Activated naive CD4-positive, alpha-beta T cell treated with anti-CD3 and anti-CD28 coated beads, Interleukin-2, amount 50 U/mL, for 24 hours (primary cell): ENCODE measurements at regions not wholly inside any gene's neighbourhood (a gene's known extent, or its start where the extent isn't known, plus 50 kb on each side); places are given as distances from the start of the nearest gene placed in this dataset.

Source experiments
- H3K27ac Mint-ChIP-seq: one replicate; pipeline ENCODE4 v1.8.0; 2021; ENCODE audit warnings: mild to moderate bottlenecking, mixed read lengths
- H3K27me3 Mint-ChIP-seq: one replicate; pipeline ENCODE4 v1.8.0; 2021; ENCODE audit warnings: mixed read lengths
- H3K36me3 Mint-ChIP-seq: one replicate; pipeline ENCODE4 v1.8.0; 2021; ENCODE audit warnings: mixed read lengths
- H3K4me1 Mint-ChIP-seq: one replicate; pipeline ENCODE4 v1.8.0; 2021; ENCODE audit warnings: mixed read lengths
- H3K4me3 Mint-ChIP-seq: one replicate; pipeline ENCODE4 v1.8.0; 2021; ENCODE audit warnings: mild to moderate bottlenecking, mixed read lengths
- H3K9me3 Mint-ChIP-seq: one replicate; pipeline ENCODE4 v1.8.0; 2021; ENCODE audit warnings: mixed read lengths

DNA sequence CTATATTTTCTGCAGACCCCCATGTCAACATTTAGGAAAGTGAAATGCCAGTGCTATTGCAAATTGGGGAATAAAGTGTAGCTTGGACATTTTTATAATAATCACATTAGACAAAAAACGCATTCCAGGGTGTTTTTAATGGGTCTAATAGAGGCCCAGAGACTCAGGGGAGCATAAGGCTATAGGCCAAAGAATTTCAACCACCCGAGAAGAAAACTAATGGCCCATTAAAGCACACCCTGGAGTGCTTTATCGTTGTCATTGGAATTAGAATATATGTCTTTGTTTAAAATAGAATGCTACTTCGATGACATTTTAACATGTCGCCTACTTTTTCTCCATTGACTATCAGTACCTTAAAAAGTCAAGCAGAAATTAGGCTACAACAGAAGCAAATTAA lies 414.1 kb upstream of the CDH8 start:
- no peaks in the 10 kb centered on the region for H3K36me3 Mint-ChIP-seq
- peaks cover 16% of the 10 kb centered on the region for H3K9me3 Mint-ChIP-seq
- H3K27ac Mint-ChIP-seq = no peak overlapping the region
- H3K4me1 Mint-ChIP-seq = no peaks in the 10 kb centered on the region
- no peaks in the 10 kb centered on the region for H3K27me3 Mint-ChIP-seq
- H3K4me3 Mint-ChIP-seq = no peak overlapping the region

DNA sequence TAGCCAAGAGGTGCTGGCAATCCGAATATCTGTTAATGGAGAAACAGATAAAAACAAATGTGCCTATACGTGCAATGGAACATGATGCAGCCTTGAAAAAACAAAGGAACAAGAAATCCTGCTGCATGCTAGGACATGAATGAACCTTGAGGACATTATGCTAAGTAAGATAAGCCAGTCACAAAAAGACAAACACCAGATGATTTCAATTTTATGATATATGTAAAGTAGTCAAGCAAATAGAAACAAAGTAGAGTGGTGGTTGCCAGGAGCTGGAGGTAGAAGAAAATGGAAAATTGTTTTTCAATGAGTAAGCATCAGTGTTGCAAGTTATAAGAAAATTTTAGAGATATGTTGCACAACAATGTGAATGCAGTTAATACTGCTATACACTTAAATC lies 409.7 kb upstream of the CDH8 start:
- H3K36me3 Mint-ChIP-seq = no peaks in the 10 kb centered on the region

DNA sequence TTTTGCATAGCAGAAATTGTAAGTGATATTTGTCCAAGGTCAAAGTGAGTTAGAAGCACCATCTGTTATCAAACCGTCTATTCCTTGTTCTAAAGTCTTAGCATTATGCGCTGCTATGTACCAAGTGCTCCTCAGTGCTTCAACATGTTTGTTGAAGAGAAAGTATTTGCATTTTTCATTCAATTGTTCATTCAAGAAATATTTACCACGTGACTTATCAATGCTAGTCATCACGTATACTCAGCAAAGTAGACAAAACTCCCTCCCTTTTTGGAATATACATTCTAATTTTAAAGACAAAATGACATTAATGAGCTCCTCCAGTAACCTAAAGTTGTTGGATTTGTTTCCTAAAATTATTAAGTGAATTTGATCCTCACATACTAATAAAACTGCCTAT lies 388.0 kb upstream of the CDH8 start:
- peaks cover 18% of the 10 kb centered on the region for H3K9me3 Mint-ChIP-seq

More for the DNA sequence above, 409.7 kb upstream of the CDH8 start:
- H3K27ac Mint-ChIP-seq = no peak overlapping the region
- no peaks in the 10 kb centered on the region for H3K4me1 Mint-ChIP-seq
- no peak overlapping the region for H3K4me3 Mint-ChIP-seq
- no peaks in the 10 kb centered on the region for H3K27me3 Mint-ChIP-seq
- H3K9me3 Mint-ChIP-seq = peaks cover 11% of the 10 kb centered on the region

DNA sequence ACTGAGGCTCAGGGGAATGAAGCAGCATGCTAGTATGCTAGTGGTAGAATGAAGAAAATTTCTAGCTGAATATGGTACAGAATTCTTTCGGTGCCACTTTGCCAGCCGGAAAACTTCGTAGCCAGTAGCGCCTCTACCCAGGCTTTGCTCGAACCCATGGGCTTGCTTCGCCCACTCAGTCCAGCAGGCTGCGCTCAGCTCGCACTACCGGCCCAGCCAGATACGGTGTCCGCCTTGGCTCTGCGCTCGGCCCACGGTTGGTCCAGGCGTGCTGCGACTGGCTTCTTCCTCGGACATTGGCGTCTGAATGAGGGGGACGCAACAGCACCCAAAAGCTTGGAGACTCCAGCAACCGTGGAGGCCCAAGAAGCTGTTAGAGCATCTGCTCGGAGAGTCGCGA lies 372.5 kb upstream of the CDH8 start:
- Mint-ChIP-seq H3K4me3 (no peak overlapping the region), H3K4me1 (no peaks in the 10 kb centered on the region), H3K9me3 (no peaks in the 10 kb centered on the region), H3K36me3 (no peaks in the 10 kb centered on the region), H3K27me3 (no peaks in the 10 kb centered on the region), H3K27ac (no peak overlapping the region)

More for the DNA sequence above, 388.0 kb upstream of the CDH8 start:
- Mint-ChIP-seq H3K27ac (no peak overlapping the region), H3K4me3 (no peak overlapping the region), H3K36me3 (no peaks in the 10 kb centered on the region), H3K4me1 (no peaks in the 10 kb centered on the region), H3K27me3 (no peaks in the 10 kb centered on the region)

DNA sequence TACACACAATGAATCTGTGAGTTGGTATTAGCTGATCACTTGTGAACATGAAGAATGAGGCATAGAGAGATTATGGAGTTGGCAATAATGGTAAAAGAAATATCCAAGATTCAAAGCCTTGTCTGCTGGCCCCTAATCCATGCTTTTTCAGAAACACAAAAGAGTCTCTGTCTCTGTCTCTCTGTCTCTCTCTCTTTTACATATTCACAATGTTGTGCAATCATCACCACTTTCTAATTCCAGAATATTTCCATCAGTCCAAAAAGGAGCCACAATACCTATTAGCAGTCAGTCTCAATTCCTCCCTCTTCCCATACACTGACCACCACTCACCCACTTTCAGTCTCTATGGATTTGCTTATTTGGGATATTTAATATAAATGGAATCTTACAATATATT lies 370.1 kb upstream of the CDH8 start:
- H3K27me3 Mint-ChIP-seq = no peaks in the 10 kb centered on the region
- H3K36me3 Mint-ChIP-seq = no peaks in the 10 kb centered on the region
- no peak overlapping the region for H3K27ac Mint-ChIP-seq
- no peaks in the 10 kb centered on the region for H3K9me3 Mint-ChIP-seq
- H3K4me1 Mint-ChIP-seq = no peaks in the 10 kb centered on the region
- H3K4me3 Mint-ChIP-seq = no peak overlapping the region

DNA sequence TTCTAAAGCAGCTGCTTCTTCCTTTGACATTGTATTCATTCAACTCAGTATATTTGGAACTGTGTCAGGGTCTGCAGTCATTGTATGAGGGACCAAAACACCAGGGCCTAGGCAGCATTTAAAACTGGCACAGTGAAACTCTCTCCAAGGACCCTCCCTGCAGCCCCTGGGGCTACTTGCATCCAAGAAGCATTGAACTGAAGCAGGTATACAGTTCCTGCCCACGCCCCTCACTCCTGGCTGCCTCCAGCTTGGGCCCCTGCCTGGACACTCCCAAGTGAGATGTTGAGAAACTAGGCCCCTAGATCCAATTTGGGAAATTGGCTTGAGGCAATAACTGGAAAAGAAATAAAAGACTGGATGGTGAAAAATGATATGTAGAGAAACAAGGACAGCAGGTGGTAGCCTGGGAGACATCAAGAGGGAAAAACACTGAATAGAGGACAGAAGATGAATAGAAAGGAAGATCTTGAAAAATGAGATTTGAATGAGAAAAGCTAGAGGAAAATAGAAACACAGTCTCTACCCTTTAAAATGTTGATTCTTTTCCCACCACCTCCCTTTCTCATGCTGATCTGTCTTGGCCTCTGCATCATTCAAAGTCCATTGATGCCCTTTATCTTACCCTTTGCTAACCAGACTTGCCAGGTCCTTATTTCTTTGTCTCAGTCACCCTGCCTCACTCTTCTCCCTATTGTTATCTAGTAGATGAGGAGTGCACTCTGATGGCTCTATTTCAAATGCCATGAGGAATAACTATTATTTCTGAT lies 368.8 kb upstream of the CDH8 start:
- Mint-ChIP-seq H3K36me3 (no peaks in the 10 kb centered on the region), H3K27me3 (no peaks in the 10 kb centered on the region), H3K9me3 (no peaks in the 10 kb centered on the region), H3K27ac (no peak overlapping the region), H3K4me1 (no peaks in the 10 kb centered on the region), H3K4me3 (no peak overlapping the region)

DNA sequence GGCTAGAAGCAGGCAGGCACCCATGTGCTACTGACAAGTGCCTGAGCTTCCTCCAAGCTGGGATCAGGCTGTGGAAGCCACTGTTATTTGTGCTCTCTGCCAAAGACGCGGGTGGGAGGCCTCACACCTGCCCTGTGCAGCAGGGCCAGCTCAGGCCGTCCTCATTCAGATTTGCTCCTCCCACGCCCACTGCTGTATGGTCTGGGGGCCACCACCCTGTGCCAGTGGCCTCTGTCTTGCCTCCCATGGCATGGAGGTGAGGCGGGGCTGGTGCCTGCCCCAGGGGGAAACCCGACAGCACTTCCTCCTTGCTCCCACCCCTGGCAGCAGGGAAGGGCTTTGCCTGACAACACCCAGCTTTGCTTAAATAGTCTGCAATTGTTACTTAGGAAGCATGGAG lies 356.5 kb upstream of the CDH8 start:
- H3K27ac Mint-ChIP-seq = no peak overlapping the region
- H3K4me1 Mint-ChIP-seq = no peaks in the 10 kb centered on the region
- H3K9me3 Mint-ChIP-seq = peaks cover 14% of the 10 kb centered on the region
- H3K4me3 Mint-ChIP-seq = no peak overlapping the region
- H3K27me3 Mint-ChIP-seq = no peaks in the 10 kb centered on the region
- H3K36me3 Mint-ChIP-seq = no peaks in the 10 kb centered on the region

DNA sequence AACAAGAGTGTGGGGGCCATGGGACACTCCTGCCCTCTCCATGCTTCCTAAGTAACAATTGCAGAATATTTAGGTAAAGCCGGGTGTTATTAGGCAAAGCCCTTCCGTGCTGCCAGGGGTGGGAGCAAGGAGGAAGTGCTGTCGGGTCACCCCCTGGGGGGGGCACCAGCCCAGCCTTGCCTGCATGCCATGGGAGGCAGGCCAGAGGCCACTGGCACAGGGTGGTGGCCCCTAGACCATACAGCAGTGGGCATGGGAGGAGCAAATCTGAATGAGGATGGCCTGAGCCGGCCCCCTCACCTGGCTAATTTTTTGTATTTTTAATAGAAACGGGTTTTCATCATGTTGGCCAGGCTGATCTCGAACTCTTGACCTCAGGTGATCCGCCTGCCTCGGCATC lies 355.7 kb upstream of the CDH8 start:
- no peak overlapping the region for H3K27ac Mint-ChIP-seq
- no peaks in the 10 kb centered on the region for H3K27me3 Mint-ChIP-seq
- peaks cover 14% of the 10 kb centered on the region for H3K9me3 Mint-ChIP-seq
- no peaks in the 10 kb centered on the region for H3K4me1 Mint-ChIP-seq
- no peak overlapping the region for H3K4me3 Mint-ChIP-seq
- H3K36me3 Mint-ChIP-seq = no peaks in the 10 kb centered on the region

DNA sequence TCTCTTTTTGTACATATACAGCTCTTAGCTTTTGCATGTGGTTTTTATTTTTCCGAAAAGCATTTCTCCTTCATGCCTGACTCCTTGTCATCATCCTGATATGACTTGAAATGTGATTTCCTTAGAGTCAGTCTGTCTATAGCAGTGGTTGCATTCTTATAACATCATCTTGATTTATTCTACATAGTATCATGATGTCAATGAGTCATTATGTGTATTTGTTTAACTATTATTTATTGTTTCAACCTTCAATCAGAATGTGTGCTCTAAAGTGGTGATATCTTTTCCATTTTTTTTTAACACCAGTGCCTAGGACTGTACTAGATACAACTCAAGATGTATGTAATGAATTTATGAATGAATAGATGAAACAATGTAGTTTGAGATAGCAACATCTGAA lies 354.9 kb upstream of the CDH8 start:
- peaks cover 19% of the 10 kb centered on the region for H3K9me3 Mint-ChIP-seq
- H3K4me1 Mint-ChIP-seq = no peaks in the 10 kb centered on the region
- H3K27ac Mint-ChIP-seq = no peak overlapping the region
- H3K27me3 Mint-ChIP-seq = no peaks in the 10 kb centered on the region
- no peaks in the 10 kb centered on the region for H3K36me3 Mint-ChIP-seq
- no peak overlapping the region for H3K4me3 Mint-ChIP-seq

DNA sequence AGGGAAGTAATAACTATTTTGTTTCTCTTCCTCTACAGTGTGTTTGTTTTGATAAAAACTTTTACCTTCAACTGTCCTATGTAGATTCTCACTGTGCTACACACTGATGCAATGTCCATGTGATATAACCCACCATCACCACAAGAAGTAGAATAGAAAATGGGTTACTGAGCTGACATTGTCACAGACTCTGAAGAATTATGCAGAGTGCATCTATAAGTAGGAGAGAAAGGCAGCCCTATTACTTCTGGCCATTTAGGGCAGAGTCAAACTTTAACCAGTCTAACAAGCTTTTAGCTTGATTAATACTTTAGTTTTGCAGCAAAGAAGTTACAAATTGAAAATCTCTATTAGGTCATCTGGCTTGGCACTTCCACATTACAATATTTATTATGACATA lies 354.0 kb upstream of the CDH8 start:
- Mint-ChIP-seq H3K4me1 (no peaks in the 10 kb centered on the region), H3K36me3 (no peaks in the 10 kb centered on the region), H3K27ac (no peak overlapping the region), H3K4me3 (no peak overlapping the region), H3K27me3 (no peaks in the 10 kb centered on the region), H3K9me3 (peaks cover 22% of the 10 kb centered on the region)

DNA sequence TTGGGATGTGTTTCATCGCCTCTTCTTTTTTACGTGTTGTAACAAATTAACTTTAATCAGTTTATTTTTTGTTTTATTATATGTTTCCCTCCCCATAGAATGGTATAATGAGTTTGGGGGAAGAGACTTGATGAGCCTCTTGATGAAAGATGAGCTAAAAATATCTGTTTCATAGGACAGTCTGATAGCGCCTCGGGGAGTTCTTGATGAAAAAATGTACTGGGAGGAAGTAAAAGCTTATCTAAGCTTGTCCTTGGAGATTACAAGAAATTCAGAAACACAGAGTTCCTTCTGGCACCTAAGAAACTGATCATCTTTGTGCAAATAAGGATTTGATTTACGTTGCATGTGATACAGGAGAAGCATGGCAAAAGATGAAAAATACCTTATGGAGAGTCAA lies 350.2 kb upstream of the CDH8 start:
- Mint-ChIP-seq H3K27me3 (no peaks in the 10 kb centered on the region), H3K4me1 (no peaks in the 10 kb centered on the region), H3K4me3 (no peak overlapping the region), H3K9me3 (peaks cover 26% of the 10 kb centered on the region), H3K36me3 (no peaks in the 10 kb centered on the region), H3K27ac (no peak overlapping the region)

DNA sequence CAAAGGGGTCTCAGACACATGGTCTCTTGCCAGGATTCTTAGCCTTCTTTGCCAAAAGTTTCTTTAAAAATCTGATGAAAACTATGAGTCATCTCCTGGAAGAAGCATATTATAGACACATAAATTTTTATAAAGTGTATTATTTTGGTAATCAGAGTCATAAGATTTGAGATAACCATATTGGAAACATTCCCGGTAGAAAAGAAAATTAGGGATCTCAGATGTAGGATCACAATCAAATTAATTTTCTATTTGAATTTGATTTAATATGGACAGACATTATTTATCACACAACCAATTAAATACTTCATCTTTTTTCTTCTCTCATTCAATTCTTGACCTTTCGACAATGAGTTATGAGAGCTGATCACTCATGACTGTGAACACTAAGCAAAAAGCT lies 347.7 kb upstream of the CDH8 start:
- H3K9me3 Mint-ChIP-seq = peaks cover 21% of the 10 kb centered on the region
- no peak overlapping the region for H3K27ac Mint-ChIP-seq
- H3K36me3 Mint-ChIP-seq = no peaks in the 10 kb centered on the region
- no peaks in the 10 kb centered on the region for H3K27me3 Mint-ChIP-seq
- H3K4me3 Mint-ChIP-seq = no peak overlapping the region
- no peaks in the 10 kb centered on the region for H3K4me1 Mint-ChIP-seq

DNA sequence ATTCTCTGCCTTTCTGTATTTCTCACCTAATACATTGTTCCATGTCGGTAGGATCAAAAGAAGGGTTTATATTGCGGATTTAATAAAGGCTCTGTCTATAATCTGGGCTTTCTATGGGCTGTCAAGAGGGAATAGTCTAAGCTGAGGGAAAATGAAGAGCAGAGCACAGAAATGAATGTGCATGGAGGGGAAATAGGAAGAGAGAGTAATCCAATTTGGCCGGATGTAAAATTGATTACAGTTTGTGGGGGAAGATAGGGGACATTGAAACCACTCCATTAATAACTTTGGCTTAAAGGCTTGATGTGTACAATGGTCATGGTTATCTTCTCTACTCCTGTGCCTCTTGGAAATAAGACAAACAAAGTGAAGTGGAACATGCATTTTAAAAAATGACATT lies 334.2 kb upstream of the CDH8 start:
- Mint-ChIP-seq H3K4me1 (no peaks in the 10 kb centered on the region), H3K27me3 (no peaks in the 10 kb centered on the region), H3K9me3 (peaks cover 9% of the 10 kb centered on the region), H3K36me3 (no peaks in the 10 kb centered on the region), H3K4me3 (no peak overlapping the region), H3K27ac (no peak overlapping the region)

DNA sequence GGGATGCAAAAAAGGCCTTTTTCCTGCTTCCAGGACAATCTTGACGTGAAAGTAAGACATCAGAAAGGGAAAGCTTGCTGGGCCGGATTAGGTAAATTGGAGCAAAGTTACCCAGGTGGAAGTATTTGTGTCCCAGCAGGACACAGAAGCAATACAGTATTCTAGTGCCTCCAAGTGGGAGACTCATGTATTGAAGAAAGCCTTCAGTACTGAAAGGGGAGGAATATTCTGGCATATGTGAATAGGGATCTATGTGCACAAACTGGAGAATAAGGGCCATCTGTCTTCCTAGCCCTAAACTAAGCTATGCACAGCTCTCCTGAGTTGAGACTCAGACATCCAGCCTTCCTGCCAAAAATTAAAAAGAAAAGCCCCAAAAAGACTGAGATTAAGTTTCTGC lies 327.3 kb upstream of the CDH8 start:
- H3K4me3 Mint-ChIP-seq = no peak overlapping the region
- H3K27ac Mint-ChIP-seq = no peak overlapping the region
- H3K36me3 Mint-ChIP-seq = no peaks in the 10 kb centered on the region
- H3K9me3 Mint-ChIP-seq = peaks cover 24% of the 10 kb centered on the region
- H3K4me1 Mint-ChIP-seq = no peaks in the 10 kb centered on the region
- H3K27me3 Mint-ChIP-seq = no peaks in the 10 kb centered on the region

DNA sequence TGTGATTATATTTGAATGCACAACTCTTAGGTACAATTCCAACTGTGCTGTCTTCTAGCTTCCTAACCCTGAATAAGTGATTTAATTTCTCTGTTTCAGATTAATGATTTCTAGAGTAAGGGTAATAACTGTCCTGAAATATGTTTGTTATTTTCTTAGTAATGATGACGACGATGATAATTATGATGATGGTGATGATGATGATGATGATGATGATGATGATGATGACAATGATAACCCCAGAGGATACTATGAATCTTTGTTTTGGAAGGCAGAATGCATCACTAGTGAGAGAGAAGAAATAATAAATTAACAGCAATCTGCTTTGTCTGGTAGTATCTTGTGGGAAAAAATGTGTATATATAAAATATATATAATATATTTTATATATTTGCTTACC lies 317.1 kb upstream of the CDH8 start:
- no peaks in the 10 kb centered on the region for H3K4me1 Mint-ChIP-seq
- H3K36me3 Mint-ChIP-seq = no peaks in the 10 kb centered on the region
- H3K4me3 Mint-ChIP-seq = no peak overlapping the region
- H3K27ac Mint-ChIP-seq = no peak overlapping the region
- peaks cover 10% of the 10 kb centered on the region for H3K9me3 Mint-ChIP-seq
- H3K27me3 Mint-ChIP-seq = no peaks in the 10 kb centered on the region

DNA sequence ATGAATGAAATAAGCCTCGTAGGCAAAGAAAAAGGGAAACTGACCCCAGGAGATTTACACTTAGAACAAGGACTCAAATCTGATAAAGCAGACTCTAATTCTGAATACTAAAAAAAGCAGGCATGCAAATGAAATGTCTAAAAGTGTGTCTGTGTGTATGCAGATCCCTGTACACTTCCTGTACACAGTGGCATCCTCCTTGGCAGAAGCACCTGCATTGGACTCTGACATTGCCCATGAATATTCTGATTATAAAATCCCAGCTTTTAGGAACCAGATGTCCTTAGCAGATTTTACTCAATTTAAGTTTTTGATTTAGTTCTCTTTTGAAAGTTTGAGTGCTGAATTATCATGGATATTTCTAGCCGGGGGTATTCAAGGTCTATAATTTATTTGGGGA lies 306.0 kb upstream of the CDH8 start:
- no peaks in the 10 kb centered on the region for H3K4me1 Mint-ChIP-seq
- no peak overlapping the region for H3K4me3 Mint-ChIP-seq
- no peaks in the 10 kb centered on the region for H3K27me3 Mint-ChIP-seq
- no peak overlapping the region for H3K27ac Mint-ChIP-seq
- H3K36me3 Mint-ChIP-seq = no peaks in the 10 kb centered on the region
- peaks cover 5% of the 10 kb centered on the region for H3K9me3 Mint-ChIP-seq

DNA sequence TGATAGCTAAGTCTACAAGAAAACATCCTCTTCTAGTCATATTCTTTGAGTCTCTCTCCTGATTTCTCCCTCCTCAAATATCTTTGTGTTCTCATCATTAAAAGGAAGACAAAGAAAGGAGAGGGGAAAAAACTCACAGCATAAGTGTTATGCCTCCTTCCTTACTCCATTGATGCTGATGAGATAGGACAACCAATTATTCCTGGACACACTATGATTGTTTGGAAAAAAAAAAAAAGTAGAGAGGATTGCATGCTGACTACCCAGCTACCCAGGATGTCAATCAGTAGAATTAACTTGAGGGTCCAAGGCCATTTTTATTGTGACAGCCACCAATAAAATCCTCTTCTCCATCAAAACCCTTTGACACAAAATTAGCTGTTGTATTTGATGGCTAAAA lies 299.1 kb upstream of the CDH8 start:
- no peaks in the 10 kb centered on the region for H3K36me3 Mint-ChIP-seq
- H3K27ac Mint-ChIP-seq = no peak overlapping the region
- H3K4me3 Mint-ChIP-seq = no peak overlapping the region
- no peaks in the 10 kb centered on the region for H3K4me1 Mint-ChIP-seq
- H3K9me3 Mint-ChIP-seq = peaks cover 10% of the 10 kb centered on the region
- H3K27me3 Mint-ChIP-seq = no peaks in the 10 kb centered on the region
